T47D (cell line): ENCODE measurements at regions not wholly inside any gene's neighbourhood (a gene's known extent, or its start where the extent isn't known, plus 50 kb on each side); places are given as distances from the start of the nearest gene placed in this dataset.
"Not testable (repeated sequence)": the region's sequence is repeated elsewhere in the genome, so short reads cannot be mapped to it uniquely, and the experiment has no call there.

ENCODE experiments used
- DNase-seq, 2 experiments: peaks; one replicate each; pipeline versions ENCODE4 v3.0.0 to v3.0.0-alpha.2; 2011 to 2012; ENCODE audit warnings: low read depth in 1 of 2, low spot score in 1 of 2
- JUND ChIP-seq: IDR thresholded peaks from 2 replicates; pipeline ENCODE4 v1.6.1; 2012; ENCODE audit warnings: low read depth
- in situ Hi-C: cut with HindIII; loops from 2 replicates; pipeline ENCODE4 v1.10.0; 2016; ENCODE audit warnings: low sequenced_read_pairs, low pct_unique_long_range_greater_than_20kb

GRCh38 chr11:90284171-90284570, 61.3 kb upstream of the CHORDC1 start:
- in situ Hi-C loops = no loop called here
- no peak for DNase-seq
- TF ChIP-seq JUND = no peak

- in situ Hi-C loops = not testable (repeated sequence)
These were observed 59.8 kb upstream of the CHORDC1 start for GRCh38 chr11:90282551-90283071.

GRCh38 chr11:90274362-90274761, 51.5 kb upstream of the CHORDC1 start:
- no peak for TF ChIP-seq JUND
- no peak for DNase-seq
- in situ Hi-C loops = no loop called here

More at GRCh38 chr11:90282551-90283071, 59.8 kb upstream of the CHORDC1 start:
- not testable (repeated sequence) for DNase-seq
